Endothelial cell of umbilical vein (primary cell): ENCODE measurements at regions not wholly inside any gene's neighbourhood (a gene's known extent, or its start where the extent isn't known, plus 50 kb on each side); places are given as distances from the start of the nearest gene placed in this dataset.

Experiments used
- BruUV-seq: library from RNA; stranded (reverse); fragments of 400-500 nt; replicated peaks from 2 replicates; lab custom pipeline; 2021; lab: Mats Ljungman, UMichigan
- CTCF ChIA-PET: fragments of 300-600, 350-600 bp; sonication (Branson Sonifier 250); formaldehyde crosslinking; loops from one replicate; lab custom pipeline; 2021; ENCODE audit warnings: antibody characterized with exemption, inconsistent platforms; lab: Charles Lee
- POLR2A ChIA-PET: fragments of 300-600, 350-600 bp; sonication (Branson Sonifier 250); formaldehyde crosslinking; loops from one replicate; lab custom pipeline; 2021; ENCODE audit warnings: antibody characterized with exemption, inconsistent platforms; lab: Charles Lee
- DNase-seq: peaks from one replicate; pipeline ENCODE4 v3.0.0-alpha.2; 2011; ENCODE audit warnings: low read depth, low spot score
- FAIRE-seq: peaks from 2 replicates; lab custom pipeline; 2011; peaks lifted over from hg19 to GRCh38; lab: Jason Lieb, UNC
- H2AFZ ChIP-seq: 2 replicates; pipeline ENCODE4 v1.6.0; 2012; ENCODE audit warnings: low read depth, low read length, control low read depth, inconsistent platforms
- H3K27ac ChIP-seq: 2 replicates; pipeline ENCODE4 v1.5.1; 2011; ENCODE audit warnings: low read depth, mild to moderate bottlenecking, control low read depth, low read length, moderate library complexity; ENCODE audit not compliant: insufficient read depth
- H3K27me3 ChIP-seq, 2 experiments: 2 replicates each; pipeline versions ENCODE4 v1.6.0 to v1.6.1; 2011; ENCODE audit warnings: low read length in 2 of 2, mixed read lengths in 1 of 2; ENCODE audit not compliant: control insufficient read depth in 2 of 2, insufficient read depth in 2 of 2
- H3K36me3 ChIP-seq, 2 experiments: 2 replicates in 1 of 2; 3 replicates in 1 of 2; pipeline ENCODE4 v1.5.1; 2011; ENCODE audit warnings: low read length in 2 of 2, mild to moderate bottlenecking in 1 of 2, moderate library complexity in 1 of 2; ENCODE audit not compliant: control insufficient read depth in 2 of 2, insufficient read depth in 2 of 2; ENCODE audit errors: extremely low read depth in 1 of 2
- H3K4me1 ChIP-seq: 3 replicates; pipeline ENCODE4 v1.5.1; 2011; ENCODE audit warnings: mild to moderate bottlenecking, low read length; ENCODE audit not compliant: control insufficient read depth, insufficient read depth; ENCODE audit errors: extremely low read depth
- H3K4me2 ChIP-seq: 2 replicates; pipeline ENCODE4 v1.6.1; 2011; ENCODE audit warnings: low read length, control low read depth, mixed read lengths; ENCODE audit not compliant: insufficient read depth
- H3K4me3 ChIP-seq, 3 experiments: fragments of 200-600 bp in 1 of 3; sonication (generic), shearing (Covaris generic) in 1 of 3; replicated peaks in 1 of 3; 2 replicates each; pipeline ENCODE4 v1.5.1; 2011 to 2016; ENCODE audit warnings: control low read depth in 3 of 3, low read length in 3 of 3, mild to moderate bottlenecking in 2 of 3, inconsistent platforms in 1 of 3, low read depth in 1 of 3, moderate library complexity in 1 of 3; ENCODE audit not compliant: insufficient read depth in 1 of 3
- H3K79me2 ChIP-seq: 2 replicates; pipeline ENCODE4 v1.6.0; 2012; ENCODE audit warnings: low read length, inconsistent platforms; ENCODE audit not compliant: control insufficient read depth, insufficient read depth
- H3K9ac ChIP-seq: replicated peaks from 2 replicates; pipeline ENCODE3; 2011; ENCODE audit warnings: low read length, control low read depth; ENCODE audit not compliant: insufficient read depth; ENCODE audit errors: extremely low read depth
- H3K9me1 ChIP-seq: replicated peaks from 3 replicates; pipeline ENCODE4 v1.6.0; 2011; ENCODE audit warnings: mild to moderate bottlenecking, low read length; ENCODE audit not compliant: control insufficient read depth, insufficient read depth; ENCODE audit errors: extremely low read depth
- H3K9me3 ChIP-seq: replicated peaks from 2 replicates; pipeline ENCODE4 v1.5.1; 2012; ENCODE audit warnings: low read length, inconsistent platforms; ENCODE audit not compliant: control insufficient read depth, insufficient read depth
- H4K20me1 ChIP-seq: replicated peaks from 2 replicates; pipeline ENCODE3; 2011; ENCODE audit warnings: mild to moderate bottlenecking, low read length; ENCODE audit not compliant: control insufficient read depth, insufficient read depth; ENCODE audit errors: extremely low read depth
- EZH2 ChIP-seq: IDR thresholded peaks from 2 replicates; pipeline ENCODE4 v1.6.1; 2012; ENCODE audit warnings: borderline replicate concordance, low read depth, mild to moderate bottlenecking, moderate library complexity, low read length, inconsistent platforms; ENCODE audit not compliant: severe bottlenecking
- FOS ChIP-seq: IDR thresholded peaks from 2 replicates; pipeline ENCODE4 v1.6.1; 2011; ENCODE audit warnings: mild to moderate bottlenecking, low read length, moderate library complexity, borderline replicate concordance; ENCODE audit not compliant: insufficient read depth
- GATA2 ChIP-seq: IDR thresholded peaks from 2 replicates; pipeline ENCODE4 v1.7.0; 2011; ENCODE audit warnings: low read depth, mild to moderate bottlenecking, moderate library complexity, mixed read lengths, low read length; ENCODE audit not compliant: insufficient read length, insufficient read depth
- JUN ChIP-seq: IDR thresholded peaks from 2 replicates; pipeline ENCODE4 v1.6.1; 2011; ENCODE audit warnings: borderline replicate concordance, low read depth; ENCODE audit not compliant: insufficient read length, insufficient read depth
- MYC ChIP-seq: IDR thresholded peaks from one replicate; pipeline ENCODE4 v1.6.1; 2011; ENCODE audit warnings: mild to moderate bottlenecking, low read depth, low read length
- POLR2A ChIP-seq: IDR thresholded peaks from 2 replicates; pipeline ENCODE4 v1.6.1; 2012; ENCODE audit warnings: low read depth, mild to moderate bottlenecking, control low read depth, low read length
- POLR2AphosphoS5 ChIP-seq: IDR thresholded peaks from 2 replicates; pipeline ENCODE4 v1.6.1; 2012; ENCODE audit warnings: low read depth, mild to moderate bottlenecking, control low read depth, low read length, moderate library complexity; ENCODE audit not compliant: insufficient read depth
- dilution Hi-C: fragments of 300-500 bp; cut with MboI; formaldehyde crosslinking; loops from one replicate; pipeline ENCODE4 v1.15.0; 2019; ENCODE audit warnings: low sequenced_read_pairs; ENCODE audit not compliant: extremely low pct_ligation_motif_present
- intact Hi-C: fragments of 100-400 bp; cut with micrococcal nuclease; formaldehyde crosslinking; loops from one replicate; pipeline ENCODE4 v1.10.0; 2022
- TF ChIP-seq, protein P1 (sequence below): IDR thresholded peaks from 2 replicates; pipeline ENCODE4 v1.6.1; 2011; ENCODE audit not compliant: insufficient read depth, insufficient read length
- TF ChIP-seq, protein P2 (sequence below), 2 donors: IDR thresholded peaks; 1 replicate in 1 of 2; 2 replicates in 1 of 2; pipeline ENCODE4 v1.5.1; 2011; ENCODE audit warnings: low read length in 2 of 2, mild to moderate bottlenecking in 2 of 2, moderate library complexity in 2 of 2, control low read depth in 1 of 2, inconsistent platforms in 1 of 2, low read depth in 1 of 2; ENCODE audit not compliant: insufficient read depth in 1 of 2; ENCODE audit errors: extremely low read depth in 1 of 2

DNA sequence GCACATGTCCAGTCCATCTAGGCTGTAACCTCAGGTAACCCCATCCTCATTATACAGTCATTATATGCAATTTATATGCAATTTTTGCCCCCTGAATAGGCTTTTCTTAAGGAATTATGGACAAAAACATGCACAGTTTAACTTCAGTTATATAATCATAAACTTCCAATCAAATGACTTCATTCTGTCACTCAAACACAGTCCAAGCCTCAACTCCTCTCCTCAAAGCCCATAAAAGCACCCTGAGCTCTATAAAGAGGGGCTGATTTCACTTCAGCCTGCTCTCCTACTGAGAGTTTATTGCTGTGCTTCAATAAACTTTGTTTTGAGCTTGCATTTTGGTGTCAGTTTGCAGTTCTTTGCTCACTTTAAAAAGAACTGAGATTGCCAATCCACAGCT lies 1805.5 kb downstream of the BRINP3 start:
- H3K79me2 ChIP-seq = no peaks in the 10 kb centered on the region

More for the DNA sequence above, 1805.5 kb downstream of the BRINP3 start:
- CTCF ChIA-PET = interaction anchor here (1.2 kb wide), 1 partner anchor 9 kb away, joined by 3 read pairs; no protein-coding TSS in a partner anchor
- POLR2A ChIA-PET = no interaction called here
- Histone ChIP-seq H3K36me3 (no peaks in the 10 kb centered on the region), H3K9ac (no peak overlapping the region), H3K27me3 (no peaks in the 10 kb centered on the region), H3K9me3 (no peaks in the 10 kb centered on the region), H2AFZ (no peak overlapping the region), H3K27ac (no peak overlapping the region), H3K4me1 (no peaks in the 10 kb centered on the region), H3K4me3 (no peak overlapping the region), H3K9me1 (no peaks in the 10 kb centered on the region), H4K20me1 (no peaks in the 10 kb centered on the region), H3K4me2 (no peak overlapping the region)
- no peak for DNase-seq
- no TSS peak for BruUV-seq
- intact Hi-C loops = no loop called here
- FAIRE-seq = no peak
- TF ChIP-seq, protein P1, sequence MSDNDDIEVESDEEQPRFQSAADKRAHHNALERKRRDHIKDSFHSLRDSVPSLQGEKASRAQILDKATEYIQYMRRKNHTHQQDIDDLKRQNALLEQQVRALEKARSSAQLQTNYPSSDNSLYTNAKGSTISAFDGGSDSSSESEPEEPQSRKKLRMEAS = no peak
- TF ChIP-seq POLR2A (no peak), JUN (no peak), GATA2 (no peak), POLR2AphosphoS5 (no peak), EZH2 (no peak), FOS (no peak), MYC (no peak)
- TF ChIP-seq, protein P2, sequence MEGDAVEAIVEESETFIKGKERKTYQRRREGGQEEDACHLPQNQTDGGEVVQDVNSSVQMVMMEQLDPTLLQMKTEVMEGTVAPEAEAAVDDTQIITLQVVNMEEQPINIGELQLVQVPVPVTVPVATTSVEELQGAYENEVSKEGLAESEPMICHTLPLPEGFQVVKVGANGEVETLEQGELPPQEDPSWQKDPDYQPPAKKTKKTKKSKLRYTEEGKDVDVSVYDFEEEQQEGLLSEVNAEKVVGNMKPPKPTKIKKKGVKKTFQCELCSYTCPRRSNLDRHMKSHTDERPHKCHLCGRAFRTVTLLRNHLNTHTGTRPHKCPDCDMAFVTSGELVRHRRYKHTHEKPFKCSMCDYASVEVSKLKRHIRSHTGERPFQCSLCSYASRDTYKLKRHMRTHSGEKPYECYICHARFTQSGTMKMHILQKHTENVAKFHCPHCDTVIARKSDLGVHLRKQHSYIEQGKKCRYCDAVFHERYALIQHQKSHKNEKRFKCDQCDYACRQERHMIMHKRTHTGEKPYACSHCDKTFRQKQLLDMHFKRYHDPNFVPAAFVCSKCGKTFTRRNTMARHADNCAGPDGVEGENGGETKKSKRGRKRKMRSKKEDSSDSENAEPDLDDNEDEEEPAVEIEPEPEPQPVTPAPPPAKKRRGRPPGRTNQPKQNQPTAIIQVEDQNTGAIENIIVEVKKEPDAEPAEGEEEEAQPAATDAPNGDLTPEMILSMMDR (IDR thresholded peaks at IDR 0.05; ENCODE audit: extremely low read depth in 1 of 2, insufficient read depth in 1 of 2, low read depth in 1 of 2, low read length in 2 of 2) = no peak
- dilution Hi-C loops = no loop called here
